HEK293 (cell line): ENCODE measurements at regions not wholly inside any gene's neighbourhood (a gene's known extent, or its start where the extent isn't known, plus 50 kb on each side); places are given as distances from the start of the nearest gene placed in this dataset.
"Not testable (repeated sequence)": the region's sequence is repeated elsewhere in the genome, so short reads cannot be mapped to it uniquely, and the experiment has no call there.

Experiments used
- CTCF ChIA-PET: fragments of 350-600 bp; formaldehyde crosslinking; extraction: SDS; loops from one replicate; lab custom pipeline; 2021; ENCODE audit warnings: antibody characterized with exemption; lab: Yijun Ruan, JAX
- POLR2A ChIA-PET: fragments of 300-600 bp; formaldehyde crosslinking; extraction: SDS; loops from one replicate; lab custom pipeline; 2020; ENCODE audit warnings: antibody characterized with exemption, inconsistent platforms; lab: Yijun Ruan, JAX
- H3K27ac ChIP-seq: fragments of 200-500 bp; sonication (Bioruptor generic); 2 replicates; pipeline ENCODE4 v1.5.1; 2014; ENCODE audit warnings: low read depth, low read length, control low read depth, inconsistent platforms; ENCODE audit errors: extremely low read depth
- H3K36me3 ChIP-seq, 2 experiments: fragments of 200-500 bp in 1 of 2; sonication (Bioruptor generic) in 1 of 2; 1 replicate in 1 of 2; 2 replicates in 1 of 2; pipeline ENCODE4 v1.5.1; 2014 to 2017; ENCODE audit warnings: inconsistent platforms in 2 of 2, low read length in 2 of 2; ENCODE audit not compliant: control insufficient read depth in 2 of 2, insufficient read depth in 1 of 2
- H3K4me1 ChIP-seq: fragments of 200-500 bp; sonication (Bioruptor generic); 2 replicates; pipeline ENCODE4 v1.5.1; 2014; ENCODE audit warnings: mild to moderate bottlenecking, low read length, inconsistent platforms; ENCODE audit not compliant: control insufficient read depth, insufficient read depth
- H3K4me3 ChIP-seq: 2 replicates; pipeline ENCODE4 v1.5.1; 2011; ENCODE audit warnings: low read depth, mild to moderate bottlenecking, control low read depth, low read length, moderate library complexity
- H3K9me3 ChIP-seq: fragments of 200-500 bp; sonication (Bioruptor generic); 2 replicates; pipeline ENCODE4 v1.5.1; 2014; ENCODE audit warnings: low read depth, low read length, inconsistent platforms; ENCODE audit not compliant: control insufficient read depth, insufficient read depth
- GLI2 ChIP-seq: fragments of 450-650 bp; formaldehyde crosslinking; IDR thresholded peaks from 2 replicates; pipeline ENCODE4; 2017; ENCODE audit warnings: missing biosample characterization, missing genetic modification characterization, low read depth, borderline replicate concordance
- OSR2 ChIP-seq: fragments of 450-650 bp; formaldehyde crosslinking; IDR thresholded peaks from 2 replicates; pipeline ENCODE4 v1.5.1; 2016; ENCODE audit warnings: missing biosample characterization, missing genetic modification characterization
- RBAK ChIP-seq: fragments of 450-650 bp; formaldehyde crosslinking; IDR thresholded peaks from 2 replicates; pipeline ENCODE4 v1.5.1; 2016; ENCODE audit warnings: missing biosample characterization, missing genetic modification characterization
- ZBTB17 ChIP-seq: fragments of 450-650 bp; formaldehyde crosslinking; IDR thresholded peaks from 2 replicates; pipeline ENCODE4 v1.5.1; 2016; ENCODE audit warnings: missing biosample characterization, missing genetic modification characterization
- ZFP37 ChIP-seq: fragments of 450-650 bp; formaldehyde crosslinking; IDR thresholded peaks from 2 replicates; pipeline ENCODE4 v1.5.1; 2016; ENCODE audit warnings: missing biosample characterization, missing genetic modification characterization
- ZNF114 ChIP-seq: fragments of 450-650 bp; formaldehyde crosslinking; IDR thresholded peaks from 2 replicates; pipeline ENCODE4 v1.5.0; 2017; ENCODE audit warnings: missing biosample characterization, missing genetic modification characterization
- ZNF16 ChIP-seq: fragments of 450-650 bp; formaldehyde crosslinking; IDR thresholded peaks from 2 replicates; pipeline ENCODE4 v1.5.1; 2016; ENCODE audit warnings: low read depth, missing biosample characterization, missing genetic modification characterization
- ZNF169 ChIP-seq: fragments of 450-650 bp; formaldehyde crosslinking; IDR thresholded peaks from 2 replicates; pipeline ENCODE4 v1.5.1; 2016; ENCODE audit warnings: missing biosample characterization, missing genetic modification characterization
- ZNF23 ChIP-seq: fragments of 450-650 bp; formaldehyde crosslinking; IDR thresholded peaks from 2 replicates; pipeline ENCODE4 v1.5.1; 2016; ENCODE audit warnings: missing biosample characterization, missing genetic modification characterization, borderline replicate concordance
- ZNF473 ChIP-seq: fragments of 450-650 bp; formaldehyde crosslinking; IDR thresholded peaks from 2 replicates; pipeline ENCODE4 v1.5.1; 2017; ENCODE audit warnings: missing biosample characterization, missing genetic modification characterization
- ZNF548 ChIP-seq: fragments of 450-650 bp; formaldehyde crosslinking; IDR thresholded peaks from 2 replicates; pipeline ENCODE4 v1.5.1; 2016; ENCODE audit warnings: missing biosample characterization, missing genetic modification characterization
- ZNF600 ChIP-seq: fragments of 450-650 bp; formaldehyde crosslinking; IDR thresholded peaks from 2 replicates; pipeline ENCODE4 v1.5.1; 2016; ENCODE audit warnings: missing biosample characterization, missing genetic modification characterization
- ZNF629 ChIP-seq: fragments of 450-650 bp; formaldehyde crosslinking; IDR thresholded peaks from 2 replicates; pipeline ENCODE4 v1.5.1; 2017; ENCODE audit warnings: missing biosample characterization, missing genetic modification characterization
- ZNF654 ChIP-seq: fragments of 450-650 bp; formaldehyde crosslinking; IDR thresholded peaks from 2 replicates; pipeline ENCODE4 v1.5.1; 2016; ENCODE audit warnings: low read depth, missing biosample characterization, missing genetic modification characterization
- TF ChIP-seq, protein P1 (sequence below): fragments of 450-650 bp; formaldehyde crosslinking; IDR thresholded peaks from 2 replicates; pipeline ENCODE4 v1.5.1; 2016; ENCODE audit warnings: missing biosample characterization, missing genetic modification characterization
- TF ChIP-seq, protein P2 (sequence below): fragments of 450-650 bp; formaldehyde crosslinking; IDR thresholded peaks from 2 replicates; pipeline ENCODE4 v1.5.1; 2016; ENCODE audit warnings: missing biosample characterization, missing genetic modification characterization

DNA sequence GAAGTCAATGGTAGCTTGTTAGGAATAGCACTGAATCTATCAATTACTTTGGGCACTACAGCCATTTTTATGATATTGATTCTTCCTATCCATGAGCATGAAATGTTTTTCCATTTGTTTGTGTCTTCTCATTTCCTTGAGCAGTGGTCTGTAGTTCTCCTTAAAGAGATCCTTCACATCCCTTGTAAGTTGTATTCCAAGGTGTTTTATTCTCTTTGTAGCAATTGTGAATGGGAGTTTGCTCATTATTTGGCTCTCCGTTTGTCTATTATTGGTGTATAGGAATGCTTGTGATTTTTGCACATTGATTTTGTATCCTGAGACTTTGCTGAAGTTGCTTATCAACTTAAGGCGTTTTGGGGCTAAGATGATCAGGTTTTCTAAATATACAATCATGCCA lies 139.0 kb upstream of the TRPM3 start:
- H3K4me1 ChIP-seq, H3K36me3 ChIP-seq, H3K9me3 ChIP-seq, POLR2A ChIA-PET, H3K27ac ChIP-seq, CTCF ChIA-PET, H3K4me3 ChIP-seq: not testable (repeated sequence)

DNA sequence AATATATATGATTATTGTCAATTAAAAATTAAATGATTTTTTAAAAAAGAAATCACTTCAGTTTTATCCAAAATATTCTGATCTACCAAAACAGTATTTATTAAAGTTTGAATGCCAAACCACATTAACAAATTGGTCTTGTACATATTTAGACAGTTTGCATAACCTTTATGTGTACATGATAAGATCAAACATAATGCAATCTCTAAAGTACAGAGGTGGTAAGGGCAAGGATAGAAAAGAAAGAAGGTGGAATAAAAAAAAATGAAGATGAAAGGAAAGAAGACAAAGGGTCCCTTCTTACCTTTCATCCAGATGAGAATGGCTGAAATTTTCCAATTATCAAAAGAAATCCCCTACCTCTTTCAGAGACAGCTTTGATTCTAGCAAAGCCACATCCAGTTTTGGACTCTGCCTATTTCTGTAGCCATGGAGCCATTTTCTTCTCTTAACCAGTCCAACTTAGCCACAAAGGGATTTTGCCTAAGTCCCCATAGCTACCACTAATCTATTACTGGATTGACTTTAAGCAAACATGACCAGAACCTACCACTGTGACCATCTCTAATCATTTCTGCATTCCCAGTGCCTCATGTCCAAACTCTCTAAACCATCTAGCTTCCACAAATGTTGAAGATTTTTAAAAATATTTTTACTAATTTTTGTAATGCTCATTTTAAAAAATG lies 133.3 kb upstream of the TRPM3 start:
- Histone ChIP-seq H3K9me3 (no peaks in the 10 kb centered on the region), H3K36me3 (no peaks in the 10 kb centered on the region), H3K27ac (no peak overlapping the region), H3K4me1 (no peaks in the 10 kb centered on the region), H3K4me3 (no peak overlapping the region)
- no peak for TF ChIP-seq ZNF23 (tag by site-specific recombination)
- CTCF ChIA-PET: no interaction called here
- POLR2A ChIA-PET: no interaction called here

DNA sequence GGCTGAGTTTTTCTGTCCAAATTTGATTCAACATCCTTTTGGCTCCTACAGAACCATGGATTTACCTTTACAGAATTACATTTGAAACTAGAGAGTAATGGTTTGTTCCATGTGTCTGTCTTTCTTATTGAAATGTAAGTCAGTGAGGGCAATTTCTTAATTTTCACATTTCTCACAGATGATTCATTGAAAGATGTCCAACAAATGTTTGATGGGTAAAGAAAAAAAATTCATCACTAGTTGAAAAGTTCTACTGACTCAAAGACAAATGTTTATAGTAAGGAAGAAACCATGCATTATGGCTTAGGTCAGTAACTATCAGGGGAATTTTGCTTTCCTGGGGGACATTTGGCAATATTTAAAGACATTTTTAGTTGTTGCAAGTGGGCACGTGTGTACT lies 131.6 kb upstream of the TRPM3 start:
- H3K4me3 ChIP-seq: no peak overlapping the region
- no peak for TF ChIP-seq RBAK (tag by site-specific recombination)
- no peak for TF ChIP-seq ZNF473
- TF ChIP-seq ZNF548 (tag by site-specific recombination): no peak
- no peak for TF ChIP-seq ZNF629 (tag by site-specific recombination)
- TF ChIP-seq ZNF600 (tag by site-specific recombination): no peak
- TF ChIP-seq, all 188 proteins: peak for 0
- Histone ChIP-seq H3K4me1 (no peaks in the 10 kb centered on the region), H3K9me3 (no peaks in the 10 kb centered on the region), H3K36me3 (no peaks in the 10 kb centered on the region), H3K27ac (no peak overlapping the region)
- CTCF ChIA-PET: no interaction called here
- POLR2A ChIA-PET: no interaction called here

GRCh38 chr9:71250581-71250980 lies 129.2 kb upstream of the TRPM3 start:
- Histone ChIP-seq H3K4me1 (no peaks in the 10 kb centered on the region), H3K27ac (no peak overlapping the region), H3K9me3 (no peaks in the 10 kb centered on the region), H3K4me3 (no peak overlapping the region), H3K36me3 (no peaks in the 10 kb centered on the region)
- ChIA-PET POLR2A (no interaction called here), CTCF (interaction anchor here (0.6 to 6.2 kb wide), 23 partner anchors 8 to 622 kb away, joined by 3 to 109 read pairs (median 4); no protein-coding TSS in a partner anchor)
- TF ChIP-seq, protein P1, sequence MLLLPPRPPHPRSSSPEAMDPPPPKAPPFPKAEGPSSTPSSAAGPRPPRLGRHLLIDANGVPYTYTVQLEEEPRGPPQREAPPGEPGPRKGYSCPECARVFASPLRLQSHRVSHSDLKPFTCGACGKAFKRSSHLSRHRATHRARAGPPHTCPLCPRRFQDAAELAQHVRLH (tag by site-specific recombination): no peak
- TF ChIP-seq ZBTB17 (tag by site-specific recombination): peak; percentile 39; the same call in 1 of the 2 replicates

DNA sequence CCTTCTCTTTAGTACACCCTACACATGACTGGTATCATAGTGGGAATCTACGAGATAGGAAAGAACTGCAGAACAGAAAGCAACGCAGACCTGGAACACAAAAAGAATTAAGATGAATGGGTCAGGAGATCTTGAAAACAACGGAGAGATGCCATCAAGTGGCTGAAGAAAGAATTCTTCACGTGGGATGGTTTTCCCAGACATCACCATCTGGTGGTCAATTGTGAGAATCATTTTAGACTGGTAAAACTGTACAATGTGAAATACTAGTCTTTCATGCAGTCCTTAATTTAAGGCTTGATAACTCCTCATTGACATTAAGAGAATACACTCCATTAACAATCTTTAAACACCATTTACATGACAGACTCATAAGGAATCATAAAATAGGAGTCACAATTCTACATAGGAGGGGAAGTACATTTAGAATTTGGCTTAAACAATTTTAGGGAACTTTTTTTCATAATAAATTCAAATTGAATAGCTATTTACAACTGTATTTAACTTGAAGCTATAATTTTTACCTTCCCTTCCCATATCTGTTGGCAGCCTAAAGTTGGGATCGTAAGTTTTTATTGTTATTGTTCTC lies 128.4 kb upstream of the TRPM3 start:
- CTCF ChIA-PET: interaction anchor here (0.6 to 6.2 kb wide), 35 partner anchors 8 to 1622 kb away, joined by 3 to 109 read pairs (median 4); no protein-coding TSS in a partner anchor
- Histone ChIP-seq H3K27ac (no peak overlapping the region), H3K36me3 (no peaks in the 10 kb centered on the region), H3K4me3 (no peak overlapping the region), H3K9me3 (no peaks in the 10 kb centered on the region), H3K4me1 (no peaks in the 10 kb centered on the region)
- TF ChIP-seq ZNF114 (no peak), ZNF654 (tag by site-specific recombination) (peak; percentile 75), ZNF169 (tag by site-specific recombination) (no peak), ZNF16 (tag by site-specific recombination) (no peak), ZFP37 (tag by site-specific recombination) (no peak), OSR2 (tag by site-specific recombination) (no peak), ZNF600 (tag by site-specific recombination) (no peak), GLI2 (tag by site-specific recombination) (no peak)
- TF ChIP-seq, protein P2, sequence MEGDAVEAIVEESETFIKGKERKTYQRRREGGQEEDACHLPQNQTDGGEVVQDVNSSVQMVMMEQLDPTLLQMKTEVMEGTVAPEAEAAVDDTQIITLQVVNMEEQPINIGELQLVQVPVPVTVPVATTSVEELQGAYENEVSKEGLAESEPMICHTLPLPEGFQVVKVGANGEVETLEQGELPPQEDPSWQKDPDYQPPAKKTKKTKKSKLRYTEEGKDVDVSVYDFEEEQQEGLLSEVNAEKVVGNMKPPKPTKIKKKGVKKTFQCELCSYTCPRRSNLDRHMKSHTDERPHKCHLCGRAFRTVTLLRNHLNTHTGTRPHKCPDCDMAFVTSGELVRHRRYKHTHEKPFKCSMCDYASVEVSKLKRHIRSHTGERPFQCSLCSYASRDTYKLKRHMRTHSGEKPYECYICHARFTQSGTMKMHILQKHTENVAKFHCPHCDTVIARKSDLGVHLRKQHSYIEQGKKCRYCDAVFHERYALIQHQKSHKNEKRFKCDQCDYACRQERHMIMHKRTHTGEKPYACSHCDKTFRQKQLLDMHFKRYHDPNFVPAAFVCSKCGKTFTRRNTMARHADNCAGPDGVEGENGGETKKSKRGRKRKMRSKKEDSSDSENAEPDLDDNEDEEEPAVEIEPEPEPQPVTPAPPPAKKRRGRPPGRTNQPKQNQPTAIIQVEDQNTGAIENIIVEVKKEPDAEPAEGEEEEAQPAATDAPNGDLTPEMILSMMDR (tag by site-specific recombination): peak; percentile 71
- POLR2A ChIA-PET: no interaction called here
